ENCODE measurements at regions not wholly inside any gene's neighbourhood (a gene's known extent, or its start where the extent isn't known, plus 50 kb on each side); places are given as distances from the start of the nearest gene placed in this dataset.

- Histone ChIP-seq H3K27ac (ENCODE audit: low read depth, low read length) (no peak overlapping the region), H3K9me3 (ENCODE audit: control insufficient read depth in 5 of 5, low read length in 5 of 5) (no peaks in the 10 kb centered on the region), H3K36me3 (ENCODE audit: control insufficient read depth in 5 of 5, insufficient read depth in 5 of 5, low read length in 5 of 5) (no peaks in the 10 kb centered on the region), H3K9ac (ENCODE audit: low read length in 5 of 5) (no peak overlapping the region), H3K4me1 (ENCODE audit: control insufficient read depth in 5 of 5, insufficient read depth in 5 of 5, low read length in 5 of 5) (peaks cover 0 to 2% (median 0%) of the 10 kb centered on the region in 5 donors), H3K4me3 (ENCODE audit: low read depth in 1 of 5, low read length in 5 of 5) (no peak overlapping the region), H3K27me3 (ENCODE audit: control insufficient read depth in 5 of 5, insufficient read depth in 4 of 5, low read length in 5 of 5) (no peaks in the 10 kb centered on the region)
These were observed 74.8 kb downstream of the SLIT2 start for GRCh38 chr4:20326460-20326859.

- H3K4me3 ChIP-seq (ENCODE audit: low read depth in 1 of 5, low read length in 5 of 5) = no peak overlapping the region
- peaks cover 0 to 2% (median 0%) of the 10 kb centered on the region in 5 donors for H3K4me1 ChIP-seq (ENCODE audit: control insufficient read depth in 5 of 5, insufficient read depth in 5 of 5, low read length in 5 of 5)
- H3K27ac ChIP-seq (ENCODE audit: low read depth, low read length) = no peak overlapping the region
- no peaks in the 10 kb centered on the region for H3K27me3 ChIP-seq (ENCODE audit: control insufficient read depth in 5 of 5, insufficient read depth in 4 of 5, low read length in 5 of 5)
- no peaks in the 10 kb centered on the region for H3K36me3 ChIP-seq (ENCODE audit: control insufficient read depth in 5 of 5, insufficient read depth in 5 of 5, low read length in 5 of 5)
- H3K9ac ChIP-seq (ENCODE audit: low read length in 5 of 5) = no peak overlapping the region
- no peaks in the 10 kb centered on the region for H3K9me3 ChIP-seq (ENCODE audit: control insufficient read depth in 5 of 5, low read length in 5 of 5)
These were observed 75.3 kb downstream of the SLIT2 start for GRCh38 chr4:20326977-20327376.

- peaks cover 0 to 2% (median 0%) of the 10 kb centered on the region in 5 donors for H3K4me1 ChIP-seq (ENCODE audit: control insufficient read depth in 5 of 5, insufficient read depth in 5 of 5, low read length in 5 of 5)
- H3K9ac ChIP-seq (ENCODE audit: low read length in 5 of 5) = no peak overlapping the region
- H3K27ac ChIP-seq (ENCODE audit: low read depth, low read length) = no peak overlapping the region
- no peaks in the 10 kb centered on the region for H3K9me3 ChIP-seq (ENCODE audit: control insufficient read depth in 5 of 5, low read length in 5 of 5)
- H3K36me3 ChIP-seq (ENCODE audit: control insufficient read depth in 5 of 5, insufficient read depth in 5 of 5, low read length in 5 of 5) = no peaks in the 10 kb centered on the region
- no peak overlapping the region for H3K4me3 ChIP-seq (ENCODE audit: low read depth in 1 of 5, low read length in 5 of 5)
- H3K27me3 ChIP-seq (ENCODE audit: control insufficient read depth in 5 of 5, insufficient read depth in 4 of 5, low read length in 5 of 5) = no peaks in the 10 kb centered on the region
These were observed 76.1 kb downstream of the SLIT2 start for GRCh38 chr4:20327808-20328207.

- Histone ChIP-seq H3K9me3 (ENCODE audit: control insufficient read depth in 5 of 5, low read length in 5 of 5) (no peaks in the 10 kb centered on the region), H3K27me3 (ENCODE audit: control insufficient read depth in 5 of 5, insufficient read depth in 4 of 5, low read length in 5 of 5) (no peaks in the 10 kb centered on the region), H3K36me3 (ENCODE audit: control insufficient read depth in 5 of 5, insufficient read depth in 5 of 5, low read length in 5 of 5) (no peaks in the 10 kb centered on the region), H3K27ac (ENCODE audit: low read depth, low read length) (no peak overlapping the region), H3K4me1 (ENCODE audit: control insufficient read depth in 5 of 5, insufficient read depth in 5 of 5, low read length in 5 of 5) (peaks cover 0 to 2% (median 0%) of the 10 kb centered on the region in 5 donors), H3K4me3 (ENCODE audit: low read depth in 1 of 5, low read length in 5 of 5) (no peak overlapping the region), H3K9ac (ENCODE audit: low read length in 5 of 5) (no peak overlapping the region)
These were observed 79.9 kb downstream of the SLIT2 start for GRCh38 chr4:20331642-20332041.

- Histone ChIP-seq H3K4me1 (ENCODE audit: control insufficient read depth in 5 of 5, insufficient read depth in 5 of 5, low read length in 5 of 5) (no peaks in the 10 kb centered on the region), H3K4me3 (ENCODE audit: low read depth in 1 of 5, low read length in 5 of 5) (no peak overlapping the region), H3K27me3 (ENCODE audit: control insufficient read depth in 5 of 5, insufficient read depth in 4 of 5, low read length in 5 of 5) (no peaks in the 10 kb centered on the region), H3K9ac (ENCODE audit: low read length in 5 of 5) (no peak overlapping the region), H3K36me3 (ENCODE audit: control insufficient read depth in 5 of 5, insufficient read depth in 5 of 5, low read length in 5 of 5) (no peaks in the 10 kb centered on the region), H3K27ac (ENCODE audit: low read depth, low read length) (no peak overlapping the region), H3K9me3 (ENCODE audit: control insufficient read depth in 5 of 5, low read length in 5 of 5) (no peaks in the 10 kb centered on the region)
These were observed 81.5 kb downstream of the SLIT2 start for GRCh38 chr4:20333141-20333715.

- H3K27me3 ChIP-seq (ENCODE audit: control insufficient read depth in 5 of 5, insufficient read depth in 4 of 5, low read length in 5 of 5) = no peaks in the 10 kb centered on the region
- H3K9me3 ChIP-seq (ENCODE audit: control insufficient read depth in 5 of 5, low read length in 5 of 5) = no peaks in the 10 kb centered on the region
- H3K36me3 ChIP-seq (ENCODE audit: control insufficient read depth in 5 of 5, insufficient read depth in 5 of 5, low read length in 5 of 5) = no peaks in the 10 kb centered on the region
- H3K4me1 ChIP-seq (ENCODE audit: control insufficient read depth in 5 of 5, insufficient read depth in 5 of 5, low read length in 5 of 5) = peaks cover 0 to 2% (median 0%) of the 10 kb centered on the region in 5 donors
- no peak overlapping the region for H3K4me3 ChIP-seq (ENCODE audit: low read depth in 1 of 5, low read length in 5 of 5)
- no peak overlapping the region for H3K9ac ChIP-seq (ENCODE audit: low read length in 5 of 5)
- no peak overlapping the region for H3K27ac ChIP-seq (ENCODE audit: low read depth, low read length)
These were observed 85.6 kb downstream of the SLIT2 start for GRCh38 chr4:20337261-20337664.

GRCh38 chr4:20338841-20339240, 87.1 kb downstream of the SLIT2 start:
- no peaks in the 10 kb centered on the region for H3K36me3 ChIP-seq (ENCODE audit: control insufficient read depth in 5 of 5, insufficient read depth in 5 of 5, low read length in 5 of 5)
- H3K9ac ChIP-seq (ENCODE audit: low read length in 5 of 5) = no peak overlapping the region
- no peaks in the 10 kb centered on the region for H3K27me3 ChIP-seq (ENCODE audit: control insufficient read depth in 5 of 5, insufficient read depth in 4 of 5, low read length in 5 of 5)
- H3K9me3 ChIP-seq (ENCODE audit: control insufficient read depth in 5 of 5, low read length in 5 of 5) = no peaks in the 10 kb centered on the region
- no peak overlapping the region for H3K27ac ChIP-seq (ENCODE audit: low read depth, low read length)
- peaks cover 0 to 2% (median 0%) of the 10 kb centered on the region in 5 donors for H3K4me1 ChIP-seq (ENCODE audit: control insufficient read depth in 5 of 5, insufficient read depth in 5 of 5, low read length in 5 of 5)
- H3K4me3 ChIP-seq (ENCODE audit: low read depth in 1 of 5, low read length in 5 of 5) = no peak overlapping the region

GRCh38 chr4:20341134-20341738, 89.5 kb downstream of the SLIT2 start:
- Histone ChIP-seq H3K9me3 (ENCODE audit: control insufficient read depth in 5 of 5, low read length in 5 of 5) (no peaks in the 10 kb centered on the region), H3K4me1 (ENCODE audit: control insufficient read depth in 5 of 5, insufficient read depth in 5 of 5, low read length in 5 of 5) (peaks cover 0 to 2% (median 0%) of the 10 kb centered on the region in 5 donors), H3K9ac (ENCODE audit: low read length in 5 of 5) (no peak overlapping the region), H3K36me3 (ENCODE audit: control insufficient read depth in 5 of 5, insufficient read depth in 5 of 5, low read length in 5 of 5) (no peaks in the 10 kb centered on the region), H3K27ac (ENCODE audit: low read depth, low read length) (no peak overlapping the region), H3K4me3 (ENCODE audit: low read depth in 1 of 5, low read length in 5 of 5) (no peak overlapping the region), H3K27me3 (ENCODE audit: control insufficient read depth in 5 of 5, insufficient read depth in 4 of 5, low read length in 5 of 5) (no peaks in the 10 kb centered on the region)

- peaks cover 0 to 6% (median 0%) of the 10 kb centered on the region in 5 donors for H3K4me1 ChIP-seq (ENCODE audit: control insufficient read depth in 5 of 5, insufficient read depth in 5 of 5, low read length in 5 of 5)
- no peaks in the 10 kb centered on the region for H3K36me3 ChIP-seq (ENCODE audit: control insufficient read depth in 5 of 5, insufficient read depth in 5 of 5, low read length in 5 of 5)
- no peak overlapping the region for H3K4me3 ChIP-seq (ENCODE audit: low read depth in 1 of 5, low read length in 5 of 5)
- no peaks in the 10 kb centered on the region for H3K27me3 ChIP-seq (ENCODE audit: control insufficient read depth in 5 of 5, insufficient read depth in 4 of 5, low read length in 5 of 5)
- no peak overlapping the region for H3K9ac ChIP-seq (ENCODE audit: low read length in 5 of 5)
- no peaks in the 10 kb centered on the region for H3K9me3 ChIP-seq (ENCODE audit: control insufficient read depth in 5 of 5, low read length in 5 of 5)
- H3K27ac ChIP-seq (ENCODE audit: low read depth, low read length) = no peak overlapping the region
These were observed 95.8 kb downstream of the SLIT2 start for GRCh38 chr4:20347531-20347930.

GRCh38 chr4:20348411-20348810, 96.7 kb downstream of the SLIT2 start:
- Histone ChIP-seq H3K4me3 (ENCODE audit: low read depth in 1 of 5, low read length in 5 of 5) (no peak overlapping the region), H3K27ac (ENCODE audit: low read depth, low read length) (no peak overlapping the region), H3K36me3 (ENCODE audit: control insufficient read depth in 5 of 5, insufficient read depth in 5 of 5, low read length in 5 of 5) (no peaks in the 10 kb centered on the region), H3K27me3 (ENCODE audit: control insufficient read depth in 5 of 5, insufficient read depth in 4 of 5, low read length in 5 of 5) (no peaks in the 10 kb centered on the region), H3K4me1 (ENCODE audit: control insufficient read depth in 5 of 5, insufficient read depth in 5 of 5, low read length in 5 of 5) (peaks cover 0 to 6% (median 0%) of the 10 kb centered on the region in 5 donors), H3K9me3 (ENCODE audit: control insufficient read depth in 5 of 5, low read length in 5 of 5) (no peaks in the 10 kb centered on the region), H3K9ac (ENCODE audit: low read length in 5 of 5) (no peak overlapping the region)

Data from subcutaneous abdominal adipose tissue (tissue), 5 donors.